NCI-H2029 treated with DMSO at 0.1 percent for 48 hours (cell line): ENCODE measurements at regions not wholly inside any gene's neighbourhood (a gene's known extent, or its start where the extent isn't known, plus 50 kb on each side); places are given as distances from the start of the nearest gene placed in this dataset.
"Not testable (repeated sequence)": the region's sequence is repeated elsewhere in the genome, so short reads cannot be mapped to it uniquely, and the experiment has no call there.

Source experiments
- DNase-seq: peaks from one replicate; lab custom pipeline; 2025; lab: John Stamatoyannopoulos, UW

DNA sequence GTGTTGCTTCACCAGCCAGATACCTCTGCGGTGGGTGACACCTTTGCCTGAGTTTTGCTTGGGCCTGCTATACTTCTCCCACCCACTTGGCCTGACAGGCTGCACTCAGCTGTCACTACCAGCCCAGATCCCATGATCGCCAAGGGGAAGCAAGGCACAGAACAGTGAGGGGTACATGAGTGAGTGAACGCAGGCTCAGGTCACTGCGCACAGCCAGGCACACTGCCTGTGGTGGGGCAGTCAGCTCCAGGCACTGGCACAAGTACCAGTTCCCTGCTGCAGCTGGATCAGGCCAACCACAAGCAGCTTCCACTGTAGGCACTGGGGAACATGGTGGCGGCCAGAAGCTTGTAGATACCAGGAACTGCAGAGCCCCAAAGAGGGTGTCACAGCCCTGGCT, 441.9 kb upstream of the GRM3 start:
- no peak for DNase-seq

- no peak for DNase-seq
These were observed 443.7 kb upstream of the GRM3 start for GRCh38 chr7:86199881-86200614.

- DNase-seq = no peak
These were observed 453.4 kb upstream of the GRM3 start for GRCh38 chr7:86190351-86190750.

GRCh38 chr7:86181474-86181873, 462.2 kb upstream of the GRM3 start:
- no peak for DNase-seq

GRCh38 chr7:86164827-86165226, 478.9 kb upstream of the GRM3 start:
- DNase-seq = no peak

DNA sequence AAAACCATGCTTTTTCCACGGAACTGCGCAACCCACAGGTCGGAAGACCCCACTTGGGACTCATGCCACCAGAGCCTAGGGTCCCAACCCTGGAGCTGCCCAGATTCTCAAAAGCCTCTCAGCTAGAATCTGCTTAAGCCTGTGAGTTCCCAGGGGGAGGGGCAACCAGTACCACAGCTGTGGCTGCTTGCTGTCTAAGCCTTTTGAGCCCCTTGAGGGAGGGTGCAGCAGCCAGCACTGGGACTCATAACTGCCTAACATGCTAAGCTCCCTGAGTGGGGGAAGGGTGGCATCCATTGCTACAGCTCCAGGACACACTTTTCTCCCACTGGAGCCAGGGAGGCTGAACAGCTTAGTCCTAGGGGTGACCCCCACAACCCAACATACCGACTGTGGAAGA, 485.6 kb upstream of the GRM3 start:
- no peak for DNase-seq

DNA sequence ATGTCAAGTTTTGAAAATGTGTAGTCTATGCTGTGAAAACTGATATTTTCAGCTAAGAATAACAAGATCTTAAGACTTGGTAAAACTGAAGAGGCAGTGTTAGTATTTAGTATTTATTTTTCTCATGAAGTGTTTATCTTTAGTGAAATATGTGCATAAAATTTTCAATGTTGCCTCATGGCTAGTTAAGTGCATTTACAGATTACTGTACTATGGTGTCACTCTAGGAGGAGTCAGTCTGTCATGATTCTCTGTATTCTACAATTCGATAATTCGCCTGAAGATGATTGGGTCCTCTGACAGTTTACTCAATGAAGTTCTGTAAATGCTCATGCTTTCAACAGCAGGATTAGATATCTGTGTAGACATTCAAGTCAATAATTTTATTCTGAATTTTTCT, 488.1 kb upstream of the GRM3 start:
- DNase-seq = no peak

GRCh38 chr7:86152926-86153325, 490.8 kb upstream of the GRM3 start:
- DNase-seq = no peak

GRCh38 chr7:86149024-86149665, 494.6 kb upstream of the GRM3 start:
- no peak for DNase-seq

DNA sequence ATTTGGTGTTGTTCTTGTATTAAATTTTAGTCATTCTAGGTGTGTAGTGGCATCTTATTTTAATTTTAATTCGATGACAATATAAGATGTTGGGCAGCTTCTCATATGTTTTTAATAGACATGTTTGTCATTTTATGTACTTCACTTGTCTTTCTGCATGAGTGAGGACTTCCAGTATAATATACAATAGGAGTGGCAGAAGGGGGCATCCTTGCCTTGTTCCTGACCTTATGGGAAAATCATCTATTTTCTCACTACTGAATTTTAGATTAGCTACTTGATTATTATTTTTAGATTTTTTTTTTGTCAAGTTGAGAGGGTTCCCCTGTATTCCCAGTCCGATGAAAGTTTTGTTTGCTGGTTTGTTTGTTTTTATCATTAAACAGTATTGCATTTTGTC, 495.2 kb upstream of the GRM3 start:
- no peak for DNase-seq

DNA sequence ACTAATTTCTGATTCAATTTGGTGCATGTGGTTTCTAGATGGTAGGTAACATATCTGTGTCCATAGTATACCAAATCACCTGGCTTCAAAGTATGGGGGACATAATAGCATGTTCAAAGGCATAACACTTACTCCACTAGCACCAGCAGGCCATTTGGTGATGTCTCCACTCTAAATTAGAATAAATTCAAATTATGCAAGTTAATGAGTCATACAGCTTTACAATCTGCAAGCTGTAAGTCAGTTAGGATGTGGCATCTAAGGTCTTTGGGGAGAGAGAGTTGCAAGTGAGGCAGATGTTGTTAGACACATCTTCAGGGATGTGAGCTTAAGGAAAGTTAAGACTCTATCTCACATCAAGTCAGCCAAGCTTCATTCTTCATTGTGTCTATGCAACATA, 506.4 kb upstream of the GRM3 start:
- DNase-seq = no peak

DNA sequence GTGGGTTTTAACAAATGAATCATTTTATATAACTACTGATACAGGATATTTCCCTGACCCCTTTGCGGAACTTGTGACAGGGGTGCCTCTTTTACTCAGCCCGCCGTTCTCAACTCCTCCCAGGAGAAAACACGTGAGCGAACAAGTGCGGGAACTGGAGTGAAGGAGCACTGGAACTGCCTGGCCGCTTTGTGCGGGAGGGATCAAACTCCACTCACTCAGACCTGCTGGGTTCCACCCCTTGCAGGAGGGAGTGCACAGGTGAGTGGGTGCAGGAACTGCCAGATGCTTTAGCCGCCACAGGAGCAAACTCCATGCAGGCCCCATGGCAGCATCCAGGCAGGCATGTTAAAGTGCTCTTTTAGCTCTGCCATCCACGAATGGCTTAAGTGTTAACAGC, 513.4 kb upstream of the GRM3 start:
- DNase-seq = no peak

DNA sequence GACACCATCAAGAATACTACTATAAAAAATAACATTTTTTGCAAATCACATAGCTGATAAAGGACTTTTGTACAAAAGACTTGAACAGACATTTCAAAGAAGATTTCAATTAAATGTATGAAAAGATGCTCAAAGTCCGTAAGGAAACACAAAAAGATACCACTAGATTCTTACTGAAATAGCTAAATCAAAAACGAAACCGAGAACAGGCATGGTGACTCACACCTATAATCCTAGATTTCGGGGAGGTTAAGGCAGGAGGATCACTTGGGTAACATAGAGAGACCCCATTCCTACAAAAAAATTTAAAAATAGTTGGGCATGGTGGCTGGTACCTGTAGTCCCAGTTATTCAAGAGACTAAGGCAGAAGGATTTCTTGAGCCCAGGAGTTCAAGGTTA, 520.2 kb upstream of the GRM3 start:
- no peak for DNase-seq

DNA sequence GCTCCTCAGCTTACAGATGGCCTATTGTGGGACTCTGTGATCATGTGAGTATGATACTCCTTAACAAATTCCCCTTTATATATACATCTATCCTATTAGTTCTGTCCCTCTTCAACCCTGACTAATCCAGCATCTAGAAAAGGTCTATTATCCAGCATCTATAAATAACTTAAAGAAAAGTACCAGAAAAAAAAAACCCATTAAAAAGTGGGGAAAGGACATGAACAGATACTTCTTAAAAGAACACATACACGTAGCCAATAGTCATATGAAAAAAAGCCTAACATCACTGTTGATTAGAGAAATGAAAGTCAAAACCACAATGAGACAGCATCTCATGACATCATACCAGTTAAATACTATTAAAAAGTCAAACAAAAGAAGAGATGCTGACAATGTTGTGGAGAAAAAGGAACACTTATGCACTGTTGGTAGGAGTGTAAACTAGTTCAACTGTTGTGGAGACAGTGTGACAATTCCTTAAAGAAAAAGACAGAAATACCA, 549.5 kb upstream of the GRM3 start:
- DNase-seq = no peak

- DNase-seq = no peak
These were observed 552.3 kb upstream of the GRM3 start for GRCh38 chr7:86091369-86091768.

- no peak for DNase-seq
These were observed 554.3 kb upstream of the GRM3 start for GRCh38 chr7:86089455-86089854.

GRCh38 chr7:86064572-86064971, 579.1 kb upstream of the GRM3 start:
- not testable (repeated sequence) for DNase-seq

- DNase-seq = no peak
These were observed 585.1 kb upstream of the GRM3 start for GRCh38 chr7:86058649-86059048.

GRCh38 chr7:86050918-86051317, 592.8 kb upstream of the GRM3 start:
- no peak for DNase-seq

DNA sequence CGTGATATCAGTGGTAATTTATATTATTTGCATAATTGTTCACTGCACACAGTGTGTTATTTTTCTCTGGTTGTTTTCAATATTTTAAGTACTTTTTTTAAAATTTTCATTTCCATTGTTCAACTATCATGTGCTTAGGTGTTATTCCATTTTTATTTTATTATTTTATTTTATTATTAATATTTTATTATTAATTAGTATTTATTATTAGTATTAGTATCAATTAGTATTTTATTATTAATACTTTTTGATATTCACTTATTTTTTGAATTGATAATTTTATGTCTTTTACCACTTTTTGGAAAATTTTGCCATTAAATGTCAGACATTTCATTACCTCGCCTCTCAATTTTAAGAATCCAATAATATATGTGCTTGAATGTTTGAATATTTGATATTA, 593.8 kb upstream of the GRM3 start:
- DNase-seq = no peak

- DNase-seq = not testable (repeated sequence)
These were observed 598.5 kb upstream of the GRM3 start for GRCh38 chr7:86045197-86045596.

DNA sequence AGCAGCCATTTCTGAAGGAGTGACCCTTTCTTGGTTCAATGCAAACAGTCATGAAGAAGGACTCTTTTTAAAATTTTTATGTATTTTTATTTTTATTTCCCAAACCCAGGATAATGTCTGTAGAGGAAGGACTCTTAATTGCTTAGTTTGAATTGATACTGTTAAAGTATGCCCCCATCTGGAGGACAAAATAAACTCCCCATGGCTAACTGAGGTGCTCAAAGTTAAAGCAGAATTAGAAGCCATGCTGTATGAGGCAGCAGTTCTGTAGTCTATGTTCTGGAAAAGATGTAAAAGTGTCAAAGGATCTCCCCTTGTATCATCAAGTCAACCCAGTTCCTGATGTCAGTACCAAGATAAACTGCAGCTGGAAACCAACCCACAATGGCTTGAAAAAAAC, 617.9 kb upstream of the GRM3 start:
- DNase-seq = no peak

- peak; percentile 4 for DNase-seq
These were observed 630.0 kb upstream of the GRM3 start for GRCh38 chr7:86013662-86014061.

DNA sequence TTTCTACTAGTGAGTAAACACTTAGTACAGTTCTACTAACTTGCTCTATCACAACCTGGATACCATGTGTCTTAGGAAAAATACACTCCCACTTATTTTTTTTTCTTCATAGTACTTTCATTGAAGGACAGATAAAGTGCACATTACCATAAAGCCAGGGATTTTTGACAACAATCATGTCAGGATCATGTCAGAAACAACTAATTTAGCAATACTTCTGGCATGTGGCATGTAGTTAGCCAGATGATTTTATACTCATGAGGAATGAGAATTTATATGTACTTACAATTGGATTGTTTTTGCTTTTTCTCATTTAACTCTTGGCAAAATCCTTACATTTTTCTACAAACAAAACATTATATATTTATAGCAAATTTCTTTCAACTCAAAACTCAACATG, 630.7 kb upstream of the GRM3 start:
- no peak for DNase-seq
